Posterior vena cava (tissue), 2 donors: ENCODE measurements at regions not wholly inside any gene's neighbourhood (a gene's known extent, or its start where the extent isn't known, plus 50 kb on each side); places are given as distances from the start of the nearest gene placed in this dataset.
"Not testable (repeated sequence)": the region's sequence is repeated elsewhere in the genome, so short reads cannot be mapped to it uniquely, and the experiment has no call there.

Source experiments
- DNase-seq: peaks from one replicate; pipeline ENCODE4 v3.0.0-alpha.2; 2020; ENCODE audit warnings: low spot score
- intact Hi-C, 2 donors: fragments of 100-400 bp; cut with DNase I; formaldehyde crosslinking; loops; one replicate each; pipeline versions ENCODE4 v1.14.1 to v1.14.2; 2022 to 2023
- donor health status: DM: yes; HTN: yes; CAD: no.
- donor health status: DM: yes; HTN: yes; CAD: no.

- no peak for DNase-seq
- intact Hi-C loops: no loop called here
These were observed 290.1 kb downstream of the HINT1 start for GRCh38 chr5:130874861-130875417.

- intact Hi-C loops: no loop called here
- no peak for DNase-seq
These were observed 293.5 kb downstream of the HINT1 start for GRCh38 chr5:130871346-130872086.

- intact Hi-C loops: no loop called here
- DNase-seq: no peak
These were observed 294.4 kb downstream of the HINT1 start for GRCh38 chr5:130870691-130871090.

- no peak for DNase-seq
- intact Hi-C loops: no loop called here
These were observed 296.7 kb downstream of the HINT1 start for GRCh38 chr5:130868186-130868840.

DNA sequence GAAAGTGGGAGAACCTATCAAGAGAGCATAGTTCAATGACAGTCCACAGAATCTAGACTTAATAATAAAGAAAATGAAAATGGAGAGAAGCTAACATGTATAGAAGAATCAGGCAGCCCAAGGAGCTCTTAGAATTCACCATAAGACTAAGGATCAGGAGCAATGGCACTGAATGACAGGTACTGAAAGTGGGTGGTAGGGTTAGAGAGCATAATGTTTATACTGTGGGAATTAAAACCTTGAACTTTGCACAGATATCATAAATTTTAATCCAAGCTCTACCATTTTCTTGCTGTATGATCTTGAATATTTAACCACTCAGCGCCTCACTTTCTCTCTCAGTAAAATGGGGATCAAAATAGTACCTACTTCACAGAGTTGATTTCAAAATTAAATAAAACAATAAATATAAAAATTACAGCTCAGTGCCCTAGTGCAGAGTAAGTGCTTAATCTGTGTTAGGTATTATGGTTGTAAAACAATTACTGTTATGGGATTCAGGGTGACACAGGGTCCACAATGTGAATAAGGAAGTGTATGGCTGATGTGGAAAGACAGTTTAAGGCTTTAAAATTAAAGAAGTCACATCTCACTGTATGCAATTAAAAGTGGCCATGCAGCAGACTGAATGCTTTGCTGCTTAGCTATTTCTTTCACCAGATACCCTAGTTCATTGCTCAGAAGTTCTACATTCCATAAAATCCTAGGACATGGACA lies 319.8 kb downstream of the HINT1 start:
- intact Hi-C loops: no loop called here
- DNase-seq: no peak

- intact Hi-C loops: no loop called here
- no peak for DNase-seq
These were observed 328.1 kb downstream of the HINT1 start for GRCh38 chr5:130836729-130837649.

DNA sequence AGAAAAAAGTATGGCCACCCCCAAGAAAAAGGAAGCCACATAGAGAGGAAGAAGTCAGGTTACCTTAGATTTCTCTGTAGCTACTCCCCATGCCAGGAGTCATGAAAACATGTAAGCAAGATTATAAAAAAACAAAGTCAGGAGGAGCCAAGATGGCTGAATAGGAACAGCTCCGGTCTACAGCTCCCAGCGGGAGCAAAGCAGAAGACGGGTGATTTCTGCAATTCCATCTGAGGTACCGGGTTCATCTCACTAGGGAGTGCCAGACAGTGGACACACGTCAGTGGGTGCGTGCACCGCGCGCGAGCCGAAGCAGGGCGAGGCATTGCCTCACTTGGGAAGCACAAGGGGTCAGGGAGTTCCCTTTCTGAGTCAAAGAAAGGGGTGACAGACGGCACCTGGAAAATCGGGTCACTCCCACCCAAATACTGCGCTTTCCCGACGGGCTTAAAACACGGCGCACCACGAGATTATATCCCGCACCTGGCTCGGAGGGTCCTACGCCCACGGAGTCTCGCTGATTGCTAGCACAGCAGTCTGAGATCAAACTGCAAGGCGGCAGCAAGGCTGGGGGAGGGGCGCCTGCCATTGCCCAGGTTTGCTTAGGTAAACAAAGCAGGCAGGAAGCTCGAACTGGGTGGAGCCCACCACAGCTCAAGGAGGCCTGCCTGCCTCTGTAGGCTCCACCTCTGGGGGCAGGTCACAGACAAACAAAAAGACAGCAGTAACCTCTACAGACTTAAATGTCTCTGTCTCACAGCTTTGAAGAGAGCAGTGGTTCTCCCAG lies 347.3 kb downstream of the HINT1 start:
- DNase-seq, intact Hi-C loops: not testable (repeated sequence)

- intact Hi-C loops: no loop called here
- DNase-seq: no peak
These were observed 349.8 kb downstream of the HINT1 start for GRCh38 chr5:130815246-130815645.

- no peak for DNase-seq
- intact Hi-C loops: no loop called here
These were observed 356.4 kb downstream of the HINT1 start for GRCh38 chr5:130808691-130809090.

- no peak for DNase-seq
- intact Hi-C loops: no loop called here
These were observed 359.4 kb downstream of the HINT1 start for GRCh38 chr5:130805648-130806047.

DNA sequence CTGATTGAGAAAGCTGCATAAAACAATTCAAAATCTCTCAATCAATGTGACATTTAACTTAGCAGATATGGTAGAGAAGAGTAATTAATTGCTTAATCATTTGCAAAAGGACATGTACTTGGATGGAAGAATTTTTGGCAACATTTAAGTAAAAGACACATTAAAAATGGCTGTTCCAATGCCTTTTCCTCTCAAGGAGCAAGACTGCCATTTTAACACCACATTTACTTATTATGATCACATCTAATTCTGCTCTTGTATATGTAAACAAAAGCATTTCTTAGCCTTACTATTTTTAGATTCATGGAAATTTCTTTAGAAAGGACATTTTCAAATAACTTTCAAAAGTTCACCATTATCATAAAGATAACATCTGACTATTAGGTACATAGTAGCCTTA lies 360.0 kb downstream of the HINT1 start:
- intact Hi-C loops: no loop called here
- no peak for DNase-seq

DNA sequence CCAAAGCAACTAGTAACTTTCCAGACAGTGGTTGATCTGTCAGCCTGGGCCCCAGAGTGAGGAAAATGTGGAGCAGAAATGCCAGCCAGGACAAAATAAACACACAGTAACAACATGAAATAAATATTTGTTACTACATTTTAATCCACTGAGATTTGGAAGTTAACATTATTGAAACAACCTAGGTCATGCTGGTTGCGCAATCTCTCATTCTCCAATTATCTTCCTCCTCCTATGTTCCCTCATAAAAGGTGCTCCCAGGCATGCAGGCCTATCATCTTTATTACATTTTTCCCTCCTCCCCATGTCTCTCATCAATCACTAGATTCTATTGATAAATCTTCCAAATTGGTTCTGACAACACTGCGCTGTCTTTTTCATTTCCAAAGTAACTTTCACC lies 363.1 kb downstream of the HINT1 start:
- DNase-seq: no peak
- intact Hi-C loops: no loop called here

- DNase-seq: no peak
- intact Hi-C loops: no loop called here
These were observed 366.0 kb downstream of the HINT1 start for GRCh38 chr5:130799015-130799414.

GRCh38 chr5:130797303-130797702 lies 367.8 kb downstream of the HINT1 start:
- intact Hi-C loops: no loop called here
- DNase-seq: no peak

DNA sequence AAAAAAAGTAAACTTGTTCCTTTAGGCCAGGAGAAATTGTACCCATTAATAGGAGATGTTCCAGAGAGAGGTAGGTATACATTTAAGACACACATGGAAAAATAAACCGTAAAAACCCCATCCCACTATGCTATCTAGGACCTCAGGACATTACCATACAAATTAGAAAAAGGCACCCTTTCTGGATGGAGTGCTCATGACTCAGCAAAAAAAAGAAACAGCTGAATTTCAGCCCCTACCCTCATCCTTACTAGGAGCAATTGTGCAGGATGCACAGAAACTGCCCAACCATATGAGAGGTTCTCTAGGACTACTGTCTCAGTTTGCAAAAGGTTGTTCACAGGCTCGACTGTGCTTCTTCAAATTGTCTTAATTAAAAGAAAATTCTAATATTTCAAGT lies 368.2 kb downstream of the HINT1 start:
- no peak for DNase-seq
- intact Hi-C loops: no loop called here

DNA sequence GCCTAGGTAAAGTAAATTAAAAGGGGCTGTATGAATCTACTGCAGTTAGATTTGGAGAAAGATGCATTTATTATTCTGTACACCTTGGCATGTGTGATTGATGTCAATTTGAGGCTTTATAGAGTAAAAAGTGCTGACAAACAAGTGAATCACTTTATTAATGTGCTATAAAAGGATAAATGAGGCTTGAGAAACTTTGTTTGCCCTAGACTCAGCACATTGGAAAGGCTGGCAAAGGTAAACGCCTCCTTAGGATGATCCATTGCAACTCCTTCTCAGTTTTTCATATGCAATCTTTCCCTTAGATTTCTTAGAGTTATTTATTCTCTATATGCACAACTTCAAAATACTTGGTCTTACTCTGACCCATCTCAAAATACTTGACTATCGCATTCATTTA lies 369.0 kb downstream of the HINT1 start:
- no peak for DNase-seq
- intact Hi-C loops: no loop called here

DNA sequence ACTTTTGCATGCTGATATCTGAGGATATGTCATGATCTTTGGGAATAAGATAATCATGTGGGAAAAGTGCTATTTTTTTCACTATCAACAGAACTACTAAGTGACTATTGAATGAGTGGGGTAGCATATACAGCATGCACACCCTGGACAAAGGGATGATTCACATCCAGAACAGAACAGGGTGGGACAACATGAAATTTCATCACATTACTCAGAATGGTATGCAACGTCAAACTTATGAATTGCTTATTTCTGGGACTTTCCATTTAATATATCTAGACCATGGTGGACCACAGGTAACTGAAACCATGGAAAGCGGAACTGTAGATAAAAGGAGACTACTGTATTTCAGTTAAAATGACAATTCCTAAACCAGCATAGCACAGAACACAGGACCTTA lies 370.0 kb downstream of the HINT1 start:
- DNase-seq: no peak
- intact Hi-C loops: no loop called here

- no peak for DNase-seq
- intact Hi-C loops: no loop called here
These were observed 387.3 kb downstream of the HINT1 start for GRCh38 chr5:130777794-130778193.

- no peak for DNase-seq
- intact Hi-C loops: no loop called here
These were observed 391.2 kb downstream of the HINT1 start for GRCh38 chr5:130773813-130774212.
